ENCODE measurements at regions not wholly inside any gene's neighbourhood (a gene's known extent, or its start where the extent isn't known, plus 50 kb on each side); places are given as distances from the start of the nearest gene placed in this dataset.

- H3K36me3 ChIP-seq = no peaks in the 10 kb centered on the region
- TF ChIP-seq CTCF (IDR thresholded peaks at IDR 0.05; ENCODE audit: low read depth, low read length) = no peak
Observed at GRCh38 chr5:13508559-13508958, 435.9 kb downstream of the DNAH5 start.

GRCh38 chr5:13505326-13505725 lies 439.2 kb downstream of the DNAH5 start:
- no peak overlapping the region for H3K27ac ChIP-seq
- H3K4me3 ChIP-seq (ENCODE audit: low read depth, low read length) = no peak overlapping the region
- peaks cover 3% of the 10 kb centered on the region for H3K9me3 ChIP-seq (ENCODE audit: severe bottlenecking)

More at GRCh38 chr5:13508559-13508958, 435.9 kb downstream of the DNAH5 start:
- Histone ChIP-seq H3K27me3 (ENCODE audit: insufficient read depth, low read depth, severe bottlenecking) (no peaks in the 10 kb centered on the region), H3K4me3 (ENCODE audit: low read depth, low read length) (no peak overlapping the region), H3K9me3 (ENCODE audit: severe bottlenecking) (peaks cover 3% of the 10 kb centered on the region), H3K27ac (no peak overlapping the region)
- no peak for DNase-seq

GRCh38 chr5:13503017-13503416 lies 441.5 kb downstream of the DNAH5 start:
- no peak for TF ChIP-seq CTCF (IDR thresholded peaks at IDR 0.05; ENCODE audit: low read depth, low read length)
- Histone ChIP-seq H3K27ac (no peak overlapping the region), H3K4me3 (ENCODE audit: low read depth, low read length) (no peak overlapping the region), H3K9me3 (ENCODE audit: severe bottlenecking) (peaks cover 3% of the 10 kb centered on the region), H3K36me3 (no peaks in the 10 kb centered on the region), H3K27me3 (ENCODE audit: insufficient read depth, low read depth, severe bottlenecking) (no peaks in the 10 kb centered on the region)
- no peak for DNase-seq

More at GRCh38 chr5:13505326-13505725, 439.2 kb downstream of the DNAH5 start:
- TF ChIP-seq CTCF (IDR thresholded peaks at IDR 0.05; ENCODE audit: low read depth, low read length) = no peak
- no peak for DNase-seq
- no peaks in the 10 kb centered on the region for H3K36me3 ChIP-seq
- no peaks in the 10 kb centered on the region for H3K27me3 ChIP-seq (ENCODE audit: insufficient read depth, low read depth, severe bottlenecking)

GRCh38 chr5:13501176-13501575 lies 443.3 kb downstream of the DNAH5 start:
- peaks cover 3% of the 10 kb centered on the region for H3K9me3 ChIP-seq (ENCODE audit: severe bottlenecking)
- H3K27me3 ChIP-seq (ENCODE audit: insufficient read depth, low read depth, severe bottlenecking) = no peaks in the 10 kb centered on the region
- H3K27ac ChIP-seq = no peak overlapping the region
- no peaks in the 10 kb centered on the region for H3K36me3 ChIP-seq
- H3K4me3 ChIP-seq (ENCODE audit: low read depth, low read length) = no peak overlapping the region
- no peak for DNase-seq
- no peak for TF ChIP-seq CTCF (IDR thresholded peaks at IDR 0.05; ENCODE audit: low read depth, low read length)

GRCh38 chr5:13498279-13498678 lies 446.2 kb downstream of the DNAH5 start:
- no peaks in the 10 kb centered on the region for H3K9me3 ChIP-seq (ENCODE audit: severe bottlenecking)
- no peaks in the 10 kb centered on the region for H3K27me3 ChIP-seq (ENCODE audit: insufficient read depth, low read depth, severe bottlenecking)
- TF ChIP-seq CTCF (IDR thresholded peaks at IDR 0.05; ENCODE audit: low read depth, low read length) = no peak
- DNase-seq = no peak
- no peak overlapping the region for H3K4me3 ChIP-seq (ENCODE audit: low read depth, low read length)
- H3K27ac ChIP-seq = no peak overlapping the region
- H3K36me3 ChIP-seq = no peaks in the 10 kb centered on the region

GRCh38 chr5:13488254-13488931 lies 456.1 kb downstream of the DNAH5 start:
- Histone ChIP-seq H3K4me3 (ENCODE audit: low read depth, low read length) (no peak overlapping the region), H3K27me3 (ENCODE audit: insufficient read depth, low read depth, severe bottlenecking) (no peaks in the 10 kb centered on the region), H3K9me3 (ENCODE audit: severe bottlenecking) (peaks cover 3% of the 10 kb centered on the region), H3K27ac (no peak overlapping the region), H3K36me3 (no peaks in the 10 kb centered on the region)
- TF ChIP-seq CTCF (IDR thresholded peaks at IDR 0.05; ENCODE audit: low read depth, low read length) = no peak
- DNase-seq = no peak

Data from WERI-Rb-1 (cell line).